ENCODE measurements at regions not wholly inside any gene's neighbourhood (a gene's known extent, or its start where the extent isn't known, plus 50 kb on each side); places are given as distances from the start of the nearest gene placed in this dataset.

DNA sequence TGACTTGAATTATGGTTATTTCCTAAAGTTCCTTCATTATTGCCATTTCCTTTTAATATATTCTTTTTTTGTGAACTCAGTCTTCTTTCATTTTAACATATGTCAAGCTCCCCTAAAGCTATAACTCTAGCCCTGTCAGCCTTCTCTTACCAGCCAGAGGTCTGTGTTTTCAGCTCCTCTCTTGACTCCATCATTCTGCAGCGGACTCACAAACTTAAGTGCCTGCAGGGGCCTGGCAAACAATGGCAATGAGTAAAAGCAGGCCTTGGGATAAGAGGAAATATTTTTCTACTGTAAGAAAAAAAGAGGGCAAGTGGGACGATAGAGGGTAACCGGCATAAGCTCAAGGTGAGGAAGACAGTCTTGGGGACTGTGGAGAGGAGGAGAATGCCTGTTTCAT lies 424.5 kb upstream of the RGS6 start:
- TF ChIP-seq, protein P1, sequence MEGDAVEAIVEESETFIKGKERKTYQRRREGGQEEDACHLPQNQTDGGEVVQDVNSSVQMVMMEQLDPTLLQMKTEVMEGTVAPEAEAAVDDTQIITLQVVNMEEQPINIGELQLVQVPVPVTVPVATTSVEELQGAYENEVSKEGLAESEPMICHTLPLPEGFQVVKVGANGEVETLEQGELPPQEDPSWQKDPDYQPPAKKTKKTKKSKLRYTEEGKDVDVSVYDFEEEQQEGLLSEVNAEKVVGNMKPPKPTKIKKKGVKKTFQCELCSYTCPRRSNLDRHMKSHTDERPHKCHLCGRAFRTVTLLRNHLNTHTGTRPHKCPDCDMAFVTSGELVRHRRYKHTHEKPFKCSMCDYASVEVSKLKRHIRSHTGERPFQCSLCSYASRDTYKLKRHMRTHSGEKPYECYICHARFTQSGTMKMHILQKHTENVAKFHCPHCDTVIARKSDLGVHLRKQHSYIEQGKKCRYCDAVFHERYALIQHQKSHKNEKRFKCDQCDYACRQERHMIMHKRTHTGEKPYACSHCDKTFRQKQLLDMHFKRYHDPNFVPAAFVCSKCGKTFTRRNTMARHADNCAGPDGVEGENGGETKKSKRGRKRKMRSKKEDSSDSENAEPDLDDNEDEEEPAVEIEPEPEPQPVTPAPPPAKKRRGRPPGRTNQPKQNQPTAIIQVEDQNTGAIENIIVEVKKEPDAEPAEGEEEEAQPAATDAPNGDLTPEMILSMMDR (IDR thresholded peaks at IDR 0.05 in 4 of 5, conservative IDR thresholded peaks at IDR 0.05 in 1 of 5), result no peak
- TF ChIP-seq POLR2A (IDR thresholded peaks at IDR 0.05), result no peak

All from gastrocnemius medialis (tissue), 4 donors.